SIG-M5 treated with dmso at 0.1 percent for 504 hours (cell line): ENCODE measurements at regions not wholly inside any gene's neighbourhood (a gene's known extent, or its start where the extent isn't known, plus 50 kb on each side); places are given as distances from the start of the nearest gene placed in this dataset.
"Not testable (repeated sequence)": the region's sequence is repeated elsewhere in the genome, so short reads cannot be mapped to it uniquely, and the experiment has no call there.

Experiments used
- DNase-seq: peaks from one replicate; lab custom pipeline; 2025; ENCODE audit not compliant: unreplicated experiment; lab: John Stamatoyannopoulos, UW

DNA sequence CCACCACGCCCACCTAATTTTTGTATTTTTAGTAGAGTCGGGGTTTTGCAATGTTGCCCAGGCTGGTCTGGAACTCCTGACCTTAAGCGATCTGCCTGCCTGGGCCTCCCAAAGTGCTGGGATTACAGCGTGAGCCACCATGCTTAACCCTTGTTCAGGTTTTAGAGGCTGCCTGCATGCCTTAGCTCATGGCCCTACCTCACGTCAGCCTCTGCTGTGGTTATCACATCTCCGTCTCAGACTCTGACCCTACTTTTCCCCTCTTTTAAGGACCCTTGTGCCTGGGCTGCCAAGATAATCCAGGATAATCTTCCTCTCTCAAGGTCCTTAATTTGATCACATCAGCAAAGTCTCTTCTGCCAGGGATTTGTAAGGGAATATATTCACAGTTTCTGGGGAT is 98.2 kb upstream of the PMAIP1 start:
- no peak for DNase-seq

- DNase-seq: no peak
These were observed 98.9 kb upstream of the PMAIP1 start for GRCh38 chr18:59800897-59801296.

- DNase-seq: no peak
These were observed 100.3 kb upstream of the PMAIP1 start for GRCh38 chr18:59799383-59800015.

DNA sequence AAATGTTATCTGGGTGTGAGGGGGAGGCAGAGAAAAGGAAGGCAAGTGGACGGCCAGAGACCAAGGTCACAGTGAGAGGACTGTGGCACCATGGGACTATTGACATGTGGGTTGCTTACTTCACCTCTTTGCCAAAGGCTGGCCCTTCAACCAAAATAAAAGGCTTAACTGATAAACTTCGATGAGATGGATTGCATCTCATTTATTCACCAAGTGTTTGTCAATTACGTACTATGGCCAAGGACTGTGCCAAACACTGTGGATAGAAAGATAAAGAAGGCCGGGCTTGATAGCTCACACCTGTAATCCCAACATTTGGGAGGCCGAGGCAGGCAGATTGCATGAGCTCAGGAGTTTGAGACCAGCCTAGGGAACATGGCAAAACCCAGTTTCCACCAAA is 98.7 kb upstream of the CCBE1 start:
- DNase-seq: no peak

DNA sequence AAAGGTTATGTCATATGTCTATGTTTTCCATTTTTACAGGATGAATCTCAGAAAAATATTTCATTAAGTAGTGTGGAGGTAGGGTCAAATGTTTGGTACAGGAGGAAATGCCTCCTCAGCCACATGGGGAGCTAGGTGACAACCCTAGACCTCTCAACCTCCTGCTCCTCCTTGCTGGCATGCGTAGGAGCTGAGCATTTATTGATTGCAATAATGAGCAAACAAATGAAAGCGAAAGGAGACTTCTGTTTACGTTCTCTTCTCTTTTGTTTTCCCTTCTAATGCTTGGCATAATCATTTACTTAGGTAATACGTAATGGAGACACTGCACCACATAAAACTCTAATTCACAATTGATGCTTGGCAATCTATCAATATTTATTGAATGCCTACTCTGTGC is 95.1 kb upstream of the CCBE1 start:
- no peak for DNase-seq

DNA sequence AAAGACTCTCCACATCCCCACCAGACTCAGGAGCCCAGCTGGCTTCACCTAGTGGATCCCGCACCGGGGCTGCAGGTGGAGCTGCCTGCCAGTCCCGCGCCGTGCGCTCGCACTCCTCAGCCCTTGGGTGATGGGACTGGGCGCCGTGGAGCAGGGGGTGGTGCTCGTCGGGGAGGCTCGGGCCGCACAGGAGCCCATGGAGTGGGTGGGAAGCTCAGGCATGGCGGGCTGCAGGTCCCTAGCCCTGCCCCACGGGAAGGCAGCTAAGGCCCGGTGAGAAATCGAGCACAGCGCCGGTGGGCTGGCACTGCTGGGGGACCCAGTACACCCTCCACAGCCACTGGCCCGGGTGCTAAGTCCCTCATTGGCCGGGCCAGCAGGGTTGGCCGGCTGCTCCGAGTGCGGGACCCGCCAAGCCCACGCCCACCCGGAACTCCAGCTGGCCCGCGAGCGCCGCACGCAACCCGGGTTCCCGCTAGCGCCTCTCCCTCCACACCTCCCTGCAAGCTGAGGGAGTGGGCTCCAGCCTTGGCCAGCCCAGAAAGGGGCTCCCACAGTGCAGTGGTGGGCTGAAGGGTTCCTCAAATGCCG is 93.2 kb upstream of the CCBE1 start:
- not testable (repeated sequence) for DNase-seq

GRCh38 chr18:59788791-59789106 is 91.5 kb upstream of the CCBE1 start:
- no peak for DNase-seq

GRCh38 chr18:59787998-59788790 is 91.0 kb upstream of the CCBE1 start:
- DNase-seq: no peak

GRCh38 chr18:59784694-59785093 is 87.5 kb upstream of the CCBE1 start:
- DNase-seq: no peak

GRCh38 chr18:59783138-59783537 is 85.9 kb upstream of the CCBE1 start:
- DNase-seq: peak; percentile 48

- DNase-seq: no peak
These were observed 82.8 kb upstream of the CCBE1 start for GRCh38 chr18:59779979-59780378.

DNA sequence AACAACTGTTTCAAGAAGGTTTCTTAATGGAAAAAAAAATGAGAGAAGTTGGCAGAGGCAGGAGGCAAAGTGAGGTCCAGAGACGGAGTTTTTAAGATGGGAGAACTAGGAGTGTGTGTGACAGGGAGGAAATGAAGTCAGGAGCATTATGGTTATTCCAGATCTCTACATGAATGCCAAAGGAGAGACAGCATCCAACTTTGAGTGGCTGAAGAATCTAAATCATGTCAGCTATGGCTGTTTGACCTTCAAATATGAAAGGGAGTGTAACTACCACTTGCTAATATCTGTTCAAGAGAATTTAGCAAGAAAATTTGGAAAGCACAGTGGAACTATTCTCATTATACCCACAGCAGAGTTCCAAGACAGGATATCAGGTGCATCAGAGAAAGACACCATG is 81.2 kb upstream of the CCBE1 start:
- no peak for DNase-seq

DNA sequence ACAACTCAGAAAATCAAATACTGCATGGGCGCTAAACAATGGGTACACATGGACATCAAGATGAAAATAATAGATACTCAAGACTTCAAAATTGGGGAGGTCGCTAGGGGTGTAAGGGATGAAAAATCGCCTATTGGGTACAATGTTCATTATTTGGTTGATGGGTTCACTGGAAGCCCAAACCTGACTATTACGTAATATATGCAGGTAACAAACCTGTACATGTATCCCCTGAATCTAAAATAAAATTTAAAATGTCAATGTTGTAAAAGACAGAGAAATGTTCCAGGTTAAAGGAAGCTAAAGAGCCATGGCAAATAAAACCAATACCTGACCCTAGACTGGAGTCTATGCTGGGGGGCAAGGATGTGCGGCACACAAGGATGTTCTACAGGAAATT is 80.4 kb upstream of the CCBE1 start:
- DNase-seq: no peak

GRCh38 chr18:59769129-59769865 is 72.1 kb upstream of the CCBE1 start:
- no peak for DNase-seq

DNA sequence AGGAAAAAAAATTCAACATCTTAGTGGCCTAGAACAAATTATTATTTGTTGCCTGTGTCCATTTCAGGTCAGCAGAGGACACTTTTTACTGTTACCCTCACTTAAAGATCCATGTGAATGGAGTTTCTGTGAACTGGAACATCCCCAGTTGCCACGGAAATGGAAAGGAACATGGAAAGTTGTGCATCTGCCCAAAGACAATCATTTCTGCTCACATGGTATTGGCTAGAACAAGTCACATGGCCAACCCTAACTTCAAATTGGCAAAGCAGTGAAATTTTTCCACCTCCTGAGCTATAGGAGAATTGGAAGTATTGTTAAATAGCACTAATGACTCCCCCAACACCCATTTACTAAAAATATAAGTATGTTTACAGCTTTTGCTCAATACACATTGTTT is 71.2 kb upstream of the CCBE1 start:
- DNase-seq: no peak

DNA sequence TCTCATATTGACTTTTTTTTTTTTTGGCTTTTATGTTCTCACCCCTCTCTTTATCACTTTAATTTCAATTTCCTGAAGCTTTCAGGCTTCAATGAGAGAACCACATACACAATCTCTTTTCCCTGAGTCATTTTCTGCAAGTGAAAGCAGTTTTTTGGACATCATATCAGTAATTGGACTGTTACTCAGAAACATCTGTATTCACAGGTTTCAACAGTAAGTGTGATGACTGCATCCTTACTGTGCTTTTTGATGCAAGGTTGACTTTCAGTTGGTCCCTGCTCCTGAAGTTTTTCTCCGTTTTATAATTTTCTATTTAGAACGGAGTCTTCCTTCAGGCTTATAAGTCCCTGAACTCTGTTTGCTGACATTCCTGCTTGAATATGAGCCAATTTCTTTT is 70.5 kb upstream of the CCBE1 start:
- DNase-seq: no peak

DNA sequence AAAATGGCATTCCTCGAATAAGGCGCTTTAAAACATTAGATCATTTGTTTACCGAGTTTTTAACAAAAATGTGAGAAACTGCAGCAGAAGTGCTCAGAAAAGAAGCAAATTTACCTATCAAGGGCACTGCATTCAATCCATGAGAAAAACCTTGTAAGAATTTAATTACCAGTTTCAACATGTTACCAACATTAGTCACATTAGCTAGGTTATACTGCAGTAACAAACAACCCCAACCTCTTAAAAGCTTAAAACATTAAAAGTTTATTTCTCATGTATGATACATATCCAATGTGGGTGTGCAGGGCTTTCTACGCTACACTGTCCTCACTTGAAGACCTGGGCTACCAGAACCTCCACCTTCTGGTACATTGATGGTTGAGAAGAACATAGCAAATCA is 68.1 kb upstream of the CCBE1 start:
- DNase-seq: no peak

DNA sequence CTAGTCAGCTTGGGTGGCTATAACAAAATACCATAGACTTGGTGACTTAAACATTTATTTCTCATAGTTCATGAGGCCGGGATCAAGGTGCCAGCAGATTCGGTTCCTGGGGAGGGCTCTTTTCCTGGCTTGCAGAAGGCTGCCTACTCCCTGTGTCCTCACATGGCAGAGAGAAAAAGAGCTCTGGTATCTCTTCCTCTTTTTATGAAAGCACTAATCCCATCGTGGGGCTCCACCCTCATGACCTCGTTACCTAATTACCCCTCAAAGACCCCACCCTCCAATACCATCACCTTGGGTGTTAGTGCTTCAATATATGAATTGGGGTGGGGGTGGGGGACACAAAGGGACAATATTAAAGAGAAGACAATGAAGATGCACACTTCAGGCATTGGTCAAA is 67.1 kb upstream of the CCBE1 start:
- DNase-seq: no peak

- DNase-seq: no peak
These were observed 66.4 kb upstream of the CCBE1 start for GRCh38 chr18:59763541-59764136.

DNA sequence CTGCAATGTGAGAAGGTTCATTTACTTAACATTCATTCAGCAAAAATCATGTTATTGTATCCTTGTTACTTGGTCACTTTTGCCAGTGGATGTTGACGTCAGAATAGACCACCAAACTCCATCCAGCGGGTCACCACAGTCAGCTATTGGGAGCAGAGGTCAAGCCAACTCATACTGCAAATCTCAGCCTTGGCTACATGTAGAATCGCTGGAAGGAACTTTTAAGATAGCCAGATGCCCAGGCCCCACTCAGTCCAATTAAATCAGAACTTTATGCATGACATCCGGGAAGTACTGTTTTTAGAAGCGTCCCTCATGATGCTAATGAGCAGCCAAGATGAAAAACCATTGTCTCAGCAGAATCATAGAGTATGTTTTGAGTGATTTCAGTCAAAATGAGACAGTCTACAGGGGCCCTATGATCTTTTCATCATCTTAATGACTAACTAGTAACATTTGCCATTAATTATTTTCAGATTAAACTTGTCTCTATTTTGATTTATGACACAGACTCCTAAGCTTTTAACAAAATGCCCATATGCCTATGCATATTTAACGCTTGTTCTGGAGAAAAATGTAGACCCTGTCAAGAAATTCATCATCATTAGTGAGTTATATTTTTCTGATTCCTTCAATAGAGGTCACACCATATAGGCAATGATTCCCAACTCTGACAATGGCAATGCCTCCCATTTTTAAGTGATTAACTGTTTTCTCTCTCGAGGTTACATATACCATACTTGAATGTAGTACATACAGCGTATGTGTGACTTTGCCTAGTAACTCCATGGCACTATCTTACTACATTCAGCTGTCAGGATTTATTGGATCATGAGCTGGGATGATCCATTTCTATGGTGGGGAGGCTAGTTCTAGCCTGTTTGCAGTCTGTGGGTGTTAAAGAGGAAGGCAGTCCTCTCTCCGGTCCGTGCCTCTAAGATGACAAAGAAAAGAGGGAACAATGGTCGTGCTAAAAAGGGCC is 63.7 kb upstream of the CCBE1 start:
- DNase-seq: no peak
